ENCODE measurements at regions not wholly inside any gene's neighbourhood (a gene's known extent, or its start where the extent isn't known, plus 50 kb on each side); places are given as distances from the start of the nearest gene placed in this dataset.
"Not testable (repeated sequence)": the region's sequence is repeated elsewhere in the genome, so short reads cannot be mapped to it uniquely, and the experiment has no call there.

- no peak for DNase-seq
Observed at GRCh38 chr2:193222454-193222853, 1027.7 kb upstream of the TMEFF2 start.

GRCh38 chr2:193219413-193219812 is 1024.7 kb upstream of the TMEFF2 start:
- DNase-seq: no peak

DNA sequence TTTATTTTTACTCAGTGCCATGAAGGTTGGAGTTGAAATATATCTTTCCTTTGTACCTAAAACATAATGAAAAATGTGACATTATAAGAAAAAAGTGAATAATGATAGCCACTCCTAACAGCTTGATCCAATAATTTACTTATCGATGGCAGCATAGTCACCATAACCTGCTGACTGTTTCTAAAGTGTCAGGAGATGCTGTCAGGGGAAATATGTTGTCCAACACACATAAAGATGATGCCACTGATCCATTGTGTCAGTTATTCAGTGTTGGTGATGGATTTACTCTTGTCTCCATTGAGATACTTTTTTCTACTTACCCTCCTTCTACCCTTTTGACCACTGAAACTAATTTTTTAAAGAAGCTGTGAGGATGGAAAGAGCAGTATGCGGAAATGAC is 1006.9 kb upstream of the TMEFF2 start:
- DNase-seq: no peak

DNA sequence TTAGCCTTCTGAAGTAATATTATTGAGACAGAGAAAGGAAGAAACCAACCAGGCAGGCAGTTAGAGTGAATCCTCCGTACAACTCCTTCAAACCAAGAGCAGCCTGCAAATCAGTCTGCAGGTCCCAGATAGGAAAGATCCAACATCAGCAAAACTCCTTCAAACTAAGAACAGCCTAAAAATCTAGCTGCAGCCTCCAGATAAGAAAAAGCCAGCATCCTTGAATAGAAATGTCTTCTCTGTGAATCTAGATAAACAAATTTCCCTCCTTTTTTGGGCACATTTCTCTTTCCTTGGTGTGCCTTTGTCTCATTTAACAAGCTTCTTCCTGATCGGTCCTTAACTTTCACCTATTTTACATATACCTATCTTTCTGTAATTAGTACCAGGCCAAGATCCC is 1004.6 kb upstream of the TMEFF2 start:
- DNase-seq: no peak

- DNase-seq: no peak
Observed at GRCh38 chr2:193187816-193188215, 993.1 kb upstream of the TMEFF2 start.

GRCh38 chr2:193170981-193171380 is 976.2 kb upstream of the TMEFF2 start:
- not testable (repeated sequence) for DNase-seq

DNA sequence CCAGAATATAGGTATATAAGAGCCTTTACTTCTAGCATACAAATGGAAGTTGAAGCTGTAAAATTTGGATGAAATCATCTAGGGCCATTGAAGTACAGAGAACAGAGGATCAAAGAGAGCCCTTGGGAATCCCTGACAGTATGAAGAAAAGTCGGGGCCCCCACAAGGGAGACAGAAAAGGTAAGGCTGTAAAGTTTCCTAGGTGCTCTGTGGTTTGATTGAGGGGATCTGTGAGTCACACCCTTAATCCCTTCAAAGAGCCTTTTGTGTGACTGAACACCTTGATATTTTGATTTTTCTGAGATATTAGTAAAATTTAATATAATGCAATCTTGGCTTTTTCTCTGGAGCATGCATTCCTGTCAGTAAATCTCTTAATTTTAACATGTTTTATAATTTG is 961.7 kb upstream of the TMEFF2 start:
- DNase-seq: no peak

GRCh38 chr2:193154076-193154475 is 959.3 kb upstream of the TMEFF2 start:
- DNase-seq: no peak

- no peak for DNase-seq
Observed at GRCh38 chr2:193153576-193153975, 958.8 kb upstream of the TMEFF2 start.

GRCh38 chr2:193142467-193142866 is 947.7 kb upstream of the TMEFF2 start:
- not testable (repeated sequence) for DNase-seq

DNA sequence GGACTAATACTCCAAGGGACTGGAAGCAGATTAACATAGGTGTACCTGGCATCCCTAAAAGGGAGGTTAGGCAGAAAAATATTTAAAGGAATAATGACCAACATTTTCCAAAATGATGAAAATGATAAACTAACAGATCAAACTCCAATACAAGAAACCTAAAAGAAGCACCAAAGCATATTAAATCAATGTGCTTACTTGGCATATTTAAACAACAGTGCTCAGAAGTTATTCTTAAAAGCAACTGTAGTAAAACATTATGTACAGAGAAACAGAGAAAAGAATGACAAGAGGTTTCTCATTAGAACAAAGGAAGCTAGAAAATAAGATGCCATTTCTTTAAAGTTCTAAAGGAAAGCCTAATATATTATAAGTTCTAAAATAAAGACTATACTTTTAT is 947.3 kb upstream of the TMEFF2 start:
- no peak for DNase-seq

DNA sequence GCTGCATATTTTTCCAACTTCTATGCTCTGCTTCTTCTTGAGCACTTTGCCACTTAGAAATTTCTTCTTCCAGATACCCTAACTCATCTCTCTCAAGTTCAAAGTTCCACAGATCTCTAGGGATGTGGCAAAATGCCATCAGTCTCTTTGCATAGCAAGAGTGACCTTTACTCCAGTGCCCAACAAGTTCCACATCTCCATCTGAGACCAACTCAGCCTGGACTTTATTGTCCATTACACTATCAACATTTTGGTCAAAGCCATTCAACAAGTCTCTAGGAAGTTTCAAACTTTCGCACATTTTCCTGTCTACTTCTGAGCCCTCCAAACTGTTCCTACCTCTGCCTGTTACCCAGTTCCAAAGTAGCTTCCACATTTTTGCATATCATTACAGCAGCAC is 946.2 kb upstream of the TMEFF2 start:
- DNase-seq: not testable (repeated sequence)

GRCh38 chr2:193124815-193125214 is 930.1 kb upstream of the TMEFF2 start:
- no peak for DNase-seq

DNA sequence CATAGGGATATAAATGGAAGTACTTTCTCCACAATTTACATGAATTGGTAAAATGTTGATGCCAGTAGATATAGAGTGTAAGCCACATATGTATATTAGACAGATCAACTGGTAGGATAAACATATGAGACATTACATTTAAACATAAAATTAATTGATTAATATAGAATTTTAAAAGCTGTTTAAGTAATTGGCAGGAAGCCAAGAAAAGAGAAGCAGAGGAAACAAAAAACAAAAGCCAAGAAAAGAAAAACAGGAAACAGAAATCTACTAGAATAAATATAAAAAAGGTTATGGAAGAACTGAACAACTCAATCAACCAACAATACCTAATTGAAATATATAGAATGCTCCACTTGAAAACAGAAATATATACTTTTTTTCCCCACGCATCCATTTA is 920.1 kb upstream of the TMEFF2 start:
- no peak for DNase-seq

DNA sequence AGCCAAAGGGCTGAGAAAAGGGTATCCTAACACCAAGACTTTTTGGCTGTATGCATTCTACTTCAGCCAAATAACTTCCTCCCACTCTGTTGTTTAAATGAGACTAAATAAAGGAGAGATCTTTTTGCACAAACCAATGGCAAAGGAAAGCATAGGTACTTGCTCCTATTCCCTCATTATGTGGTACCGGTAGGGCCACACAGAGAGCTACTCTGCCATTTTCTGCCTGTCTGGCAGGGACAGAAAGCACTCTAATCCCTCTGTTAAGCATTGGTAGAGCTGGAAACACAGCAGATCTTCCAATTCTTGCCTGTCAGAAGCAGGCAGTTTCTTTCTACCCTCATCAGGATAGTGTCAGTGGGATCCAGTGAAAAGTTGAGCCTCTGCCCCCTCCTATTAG is 918.3 kb upstream of the TMEFF2 start:
- DNase-seq: no peak

DNA sequence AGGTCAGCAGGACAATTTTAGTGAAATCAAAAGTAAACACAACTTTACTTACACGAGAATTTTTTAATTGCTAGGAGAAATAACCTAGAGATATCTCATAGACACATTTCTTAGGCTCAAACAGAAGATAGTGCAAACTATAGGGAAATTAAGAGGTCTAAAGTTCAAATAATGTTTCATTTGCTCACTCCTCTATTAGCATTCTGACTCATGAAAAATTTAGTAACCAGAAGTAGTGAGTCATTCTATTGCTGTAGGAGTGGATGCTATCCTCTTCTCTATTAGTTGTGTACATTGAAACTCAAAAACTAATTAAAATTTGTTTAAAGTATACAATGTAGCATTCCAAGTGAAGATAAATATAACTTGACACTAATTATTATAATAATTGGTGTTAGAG is 908.3 kb upstream of the TMEFF2 start:
- no peak for DNase-seq

DNA sequence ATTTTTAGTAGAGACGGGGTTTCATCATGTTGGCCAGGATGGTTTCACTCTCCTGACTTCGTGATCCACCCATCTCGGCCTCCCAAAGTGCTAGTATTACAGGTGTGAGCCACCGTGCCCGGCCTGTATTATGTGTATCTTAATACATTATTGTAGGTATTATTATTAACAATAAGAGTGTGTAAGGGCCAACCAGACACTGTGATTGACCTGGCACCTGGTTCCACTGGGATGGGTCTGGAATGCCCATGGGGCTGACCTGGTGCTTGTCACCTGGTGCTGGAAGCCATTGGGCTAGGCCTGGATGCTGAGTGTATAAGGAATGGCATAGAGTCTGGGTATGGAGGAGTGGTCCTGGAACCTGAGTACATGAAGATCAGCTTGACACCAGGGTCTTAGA is 906.9 kb upstream of the TMEFF2 start:
- DNase-seq: no peak

DNA sequence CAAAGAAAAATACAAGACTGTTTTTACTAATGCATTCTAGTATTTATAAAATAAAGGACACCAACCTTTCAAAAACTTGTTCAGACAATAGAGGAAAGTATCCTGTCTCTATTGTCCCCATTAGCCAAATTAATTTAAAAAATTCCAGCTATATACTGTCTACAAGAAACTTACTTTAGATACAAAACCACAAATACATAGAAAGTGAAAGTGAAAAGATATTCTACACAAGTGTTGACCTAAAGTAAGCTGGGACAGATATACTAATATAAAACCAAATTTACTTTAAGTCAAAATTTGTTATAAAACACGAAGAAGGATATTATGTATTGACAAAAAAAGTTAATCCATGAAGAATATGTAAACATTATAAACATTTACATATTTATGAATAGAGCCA is 893.3 kb upstream of the TMEFF2 start:
- DNase-seq: no peak

- no peak for DNase-seq
Observed at GRCh38 chr2:193076995-193077394, 882.3 kb upstream of the TMEFF2 start.

- DNase-seq: no peak
Observed at GRCh38 chr2:193074933-193075332, 880.2 kb upstream of the TMEFF2 start.

DNA sequence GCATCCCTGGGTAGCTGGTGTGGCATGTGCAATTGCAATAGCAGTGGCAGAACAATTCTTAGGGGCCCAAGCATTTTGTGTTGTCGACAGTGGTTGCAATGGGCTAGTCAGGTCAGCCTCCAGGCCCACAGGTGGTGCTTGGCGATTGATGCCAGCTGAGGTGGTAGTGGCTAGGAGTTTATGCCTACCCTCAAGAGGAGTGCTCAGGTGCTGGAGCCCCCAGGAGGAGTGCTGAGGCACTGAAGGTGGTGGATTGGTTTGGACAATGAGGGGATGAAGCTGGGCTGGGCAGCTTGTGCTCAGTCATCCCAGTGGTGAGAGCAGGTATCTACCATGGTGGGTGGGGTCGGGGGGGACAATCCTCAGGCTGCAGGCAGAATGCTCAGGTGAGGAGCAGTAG is 877.9 kb upstream of the TMEFF2 start:
- DNase-seq: no peak

- DNase-seq: not testable (repeated sequence)
Observed at GRCh38 chr2:193025556-193025955, 830.8 kb upstream of the TMEFF2 start.

- DNase-seq: no peak
Observed at GRCh38 chr2:193024791-193025190, 830.1 kb upstream of the TMEFF2 start.

DNA sequence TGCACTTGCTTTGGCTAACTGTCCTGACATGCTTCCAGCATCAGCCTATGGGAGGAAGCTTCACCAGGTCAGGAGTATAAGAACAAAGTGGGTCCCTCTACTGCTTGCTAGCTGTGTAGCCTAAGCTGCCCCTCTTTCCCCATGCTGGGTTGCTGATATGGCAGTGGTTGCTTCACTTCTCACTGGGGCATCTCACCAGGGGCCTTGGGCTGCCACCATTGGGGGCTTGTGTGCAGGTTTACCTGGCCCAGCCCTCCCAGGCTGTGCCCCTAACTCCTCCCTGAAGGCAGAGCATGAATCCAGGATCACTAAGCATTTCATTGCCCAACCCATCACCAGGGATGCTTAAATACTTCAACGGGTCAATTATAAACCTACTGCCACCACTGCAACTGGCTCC is 817.1 kb upstream of the TMEFF2 start:
- no peak for DNase-seq

DNA sequence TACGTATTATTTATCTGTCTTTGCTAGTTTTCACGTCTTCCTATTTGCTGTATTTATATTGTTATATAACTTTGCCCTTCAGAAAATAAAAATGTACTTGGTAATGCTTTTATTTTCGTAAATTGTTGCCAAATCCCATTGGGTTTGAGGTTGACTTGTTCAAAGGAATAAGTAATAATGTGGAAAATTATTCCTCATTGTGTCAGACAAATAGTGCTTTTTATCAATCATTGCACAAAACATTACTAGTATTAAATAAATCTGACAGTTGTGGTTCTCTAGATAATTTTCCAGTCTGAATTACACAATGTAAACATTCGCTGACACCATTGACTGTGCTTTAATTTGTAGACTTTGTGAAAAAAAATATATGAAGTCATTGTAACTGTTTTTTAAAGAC is 798.3 kb upstream of the TMEFF2 start:
- no peak for DNase-seq

DNA sequence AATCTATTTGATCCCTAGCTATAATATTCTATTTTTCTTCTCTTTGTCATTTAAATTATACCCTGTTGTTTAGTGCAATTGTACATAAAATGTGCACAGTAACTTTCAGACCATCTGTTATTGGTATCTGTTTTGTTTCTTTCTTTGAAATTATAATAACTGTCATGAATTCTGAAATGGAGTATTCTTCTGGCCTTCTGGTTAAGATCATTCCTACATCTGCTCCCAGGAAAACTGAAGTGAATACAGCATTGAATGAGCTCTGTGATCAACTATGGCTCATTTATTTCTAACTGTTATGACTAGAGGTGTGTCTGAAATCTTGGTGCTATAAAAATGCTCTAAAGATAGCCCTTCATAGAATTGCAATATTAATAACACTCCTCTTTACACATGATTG is 788.4 kb upstream of the TMEFF2 start:
- no peak for DNase-seq

Measured in effector CD4-positive, alpha-beta T cell (primary cell).